NCI-H2107 treated with DMSO at 0.1 percent for 48 hours (cell line): ENCODE measurements at regions not wholly inside any gene's neighbourhood (a gene's known extent, or its start where the extent isn't known, plus 50 kb on each side); places are given as distances from the start of the nearest gene placed in this dataset.
"Not testable (repeated sequence)": the region's sequence is repeated elsewhere in the genome, so short reads cannot be mapped to it uniquely, and the experiment has no call there.

Experiments
- DNase-seq: peaks from one replicate; lab custom pipeline; 2025; ENCODE audit not compliant: unreplicated experiment; lab: John Stamatoyannopoulos, UW

- no peak for DNase-seq
Measured at GRCh38 chr12:25384038-25384892, 133.5 kb upstream of the KRAS start.

GRCh38 chr12:25382311-25383106, 131.8 kb upstream of the KRAS start:
- DNase-seq, result no peak

- DNase-seq, result no peak
Measured at GRCh38 chr12:25377469-25378177, 126.9 kb upstream of the KRAS start.

GRCh38 chr12:25376985-25377384, 126.3 kb upstream of the KRAS start:
- DNase-seq, result no peak

GRCh38 chr12:25376407-25376806, 125.7 kb upstream of the KRAS start:
- DNase-seq, result no peak

GRCh38 chr12:25372969-25373817, 122.5 kb upstream of the KRAS start:
- no peak for DNase-seq

GRCh38 chr12:25372002-25372401, 121.3 kb upstream of the KRAS start:
- DNase-seq, result no peak

- DNase-seq, result no peak
Measured at GRCh38 chr12:25368557-25368956, 117.8 kb upstream of the KRAS start.

GRCh38 chr12:25366122-25366521, 115.4 kb upstream of the KRAS start:
- no peak for DNase-seq

- DNase-seq, result no peak
Measured at GRCh38 chr12:25365340-25365730, 114.6 kb upstream of the KRAS start.

GRCh38 chr12:25364529-25365339, 114.0 kb upstream of the KRAS start:
- no peak for DNase-seq

- DNase-seq, result no peak
Measured at GRCh38 chr12:25362646-25363045, 111.9 kb upstream of the KRAS start.

- DNase-seq, result no peak
Measured at GRCh38 chr12:25361511-25361910, 110.8 kb upstream of the KRAS start.

- DNase-seq, result no peak
Measured at GRCh38 chr12:25357595-25357994, 106.9 kb upstream of the KRAS start.

- DNase-seq, result not testable (repeated sequence)
Measured at GRCh38 chr12:25352942-25353341, 102.2 kb upstream of the KRAS start.

GRCh38 chr12:25352083-25352918, 101.6 kb upstream of the KRAS start:
- no peak for DNase-seq

- no peak for DNase-seq
Measured at GRCh38 chr12:25348593-25348895, 97.8 kb upstream of the KRAS start.

- DNase-seq, result no peak
Measured at GRCh38 chr12:25347716-25348592, 97.2 kb upstream of the KRAS start.
